BLaER1 treated with 17β-estradiol and CSF1 and Interleukin-3, amounts not matched to agents 10 nM and 100 nM (cell line): ENCODE measurements at regions not wholly inside any gene's neighbourhood (a gene's known extent, or its start where the extent isn't known, plus 50 kb on each side); places are given as distances from the start of the nearest gene placed in this dataset.

Experiments used
- H3K27ac ChIP-seq, 11 experiments: shearing (Covaris generic); formaldehyde crosslinking; 2 replicates each; pipeline ENCODE4 v1.8.1; 2022
- H3K27me3 ChIP-seq, 11 experiments: shearing (Covaris generic); formaldehyde crosslinking; 2 replicates each; pipeline ENCODE4 v1.8.1; 2022
- H3K36me3 ChIP-seq, 11 experiments: shearing (Covaris generic); formaldehyde crosslinking; 2 replicates each; pipeline ENCODE4 v1.8.1; 2022
- H3K4me1 ChIP-seq, 10 experiments: shearing (Covaris generic); formaldehyde crosslinking; 2 replicates each; pipeline ENCODE4 v1.8.1; 2022
- H3K4me2 ChIP-seq, 11 experiments: shearing (Covaris generic); formaldehyde crosslinking; 2 replicates each; pipeline ENCODE4 v1.8.1; 2022
- H3K4me3 ChIP-seq, 10 experiments: shearing (Covaris generic); formaldehyde crosslinking; 2 replicates each; pipeline ENCODE4 v1.8.1; 2022
- H3K9ac ChIP-seq, 11 experiments: shearing (Covaris generic); formaldehyde crosslinking; 2 replicates each; pipeline ENCODE4 v1.8.1; 2022
- H3K9me3 ChIP-seq, 11 experiments: shearing (Covaris generic); formaldehyde crosslinking; replicated peaks in 1 of 11; 2 replicates each; pipeline ENCODE4 v1.8.1; 2022
- H4K20me1 ChIP-seq, 11 experiments: shearing (Covaris generic); formaldehyde crosslinking; 2 replicates each; pipeline ENCODE4 v1.8.1; 2022
- Cebpa-rat ChIP-seq, 11 experiments: shearing (Covaris generic); IDR thresholded peaks; 2 replicates each; pipeline ENCODE4 v1.8.1; 2022

DNA sequence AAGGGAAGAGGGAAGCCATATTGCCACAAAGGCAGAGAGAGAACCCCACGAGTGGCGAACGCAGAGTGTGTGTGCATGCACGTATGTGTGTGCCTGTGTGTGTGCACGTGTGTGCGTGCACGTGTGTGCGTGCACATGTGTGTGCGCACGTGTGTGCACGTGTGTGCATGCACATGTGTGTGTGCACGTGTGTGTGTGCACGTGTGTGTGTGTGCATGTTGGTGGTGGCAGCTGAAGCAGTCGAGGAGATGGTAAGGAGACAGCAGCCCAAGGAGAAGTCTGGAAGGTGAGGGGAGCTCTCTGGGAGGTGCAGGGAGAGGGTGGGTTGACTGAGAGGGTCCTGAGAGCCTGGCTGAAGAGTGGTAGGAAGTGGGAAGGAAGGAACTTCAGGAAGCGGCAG lies 94.1 kb upstream of the NECTIN1 start:
- Histone ChIP-seq H3K4me3 (no peak overlapping the region), H3K4me1 (peaks cover 0 to 5% (median 0%) of the 10 kb centered on the region in 10 experiments; a peak in 5 of 20 replicates), H3K9ac (no peak overlapping the region), H3K9me3 (peaks cover 10 to 24% (median 15%) of the 10 kb centered on the region in 11 experiments; a peak in 21 of 22 replicates), H3K36me3 (no peaks in the 10 kb centered on the region), H4K20me1 (no peaks in the 10 kb centered on the region), H3K27me3 (no peaks in the 10 kb centered on the region), H3K4me2 (no peak overlapping the region), H3K27ac (no peak overlapping the region)
- TF ChIP-seq Cebpa-rat (IDR thresholded peaks at IDR 0.05) = no peak

DNA sequence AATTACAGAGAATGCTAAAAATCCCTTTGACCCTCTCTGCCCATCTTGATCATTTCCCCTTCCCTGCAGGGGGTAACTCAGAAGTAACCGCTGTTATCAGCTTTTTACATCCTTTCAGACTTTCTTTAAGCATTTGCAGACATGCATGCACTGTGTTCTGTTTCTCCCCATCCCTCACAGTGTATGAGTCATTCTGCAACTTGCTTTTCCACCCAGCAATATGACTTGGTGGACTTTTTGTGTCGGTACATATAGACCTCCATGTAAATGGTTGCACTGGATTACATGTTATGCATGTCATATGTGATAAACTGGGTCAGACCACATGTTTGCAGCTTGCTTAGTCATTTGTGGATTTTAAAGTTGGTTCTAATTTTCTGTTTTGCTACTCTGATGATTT lies 87.7 kb upstream of the NECTIN1 start:
- Histone ChIP-seq H3K4me1 (peaks cover 0 to 9% (median 0%) of the 10 kb centered on the region in 10 experiments; a peak in 5 of 20 replicates), H4K20me1 (no peaks in the 10 kb centered on the region), H3K27ac (no peak overlapping the region), H3K4me2 (no peak overlapping the region), H3K9ac (no peak overlapping the region), H3K9me3 (peaks cover 0 to 8% (median 0%) of the 10 kb centered on the region in 11 experiments; a peak in 6 of 22 replicates), H3K4me3 (no peak overlapping the region), H3K27me3 (no peaks in the 10 kb centered on the region), H3K36me3 (no peaks in the 10 kb centered on the region)
- TF ChIP-seq Cebpa-rat (IDR thresholded peaks at IDR 0.05) = no peak

DNA sequence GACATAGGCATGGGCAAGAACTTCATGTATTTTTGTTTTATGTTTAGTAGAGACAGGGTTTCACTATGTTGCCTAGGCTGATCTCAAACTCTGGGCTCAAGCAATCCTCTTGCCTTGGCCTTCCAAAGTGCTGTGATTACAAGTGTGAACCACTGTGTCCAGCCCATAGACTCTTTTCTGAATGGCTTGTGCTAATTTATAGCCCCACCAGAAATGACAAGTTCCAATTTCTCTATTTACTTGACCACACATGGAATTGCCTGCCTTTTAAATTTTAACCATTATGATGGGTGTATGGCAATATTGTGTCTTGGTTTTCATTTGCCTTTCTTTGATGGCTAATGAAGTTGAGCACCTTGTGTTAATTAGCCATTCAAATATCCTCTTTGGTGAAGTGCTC lies 85.8 kb upstream of the NECTIN1 start:
- no peak overlapping the region for H3K4me2 ChIP-seq
- peaks cover 0 to 14% (median 0%) of the 10 kb centered on the region in 10 experiments; a peak in 8 of 20 replicates for H3K4me1 ChIP-seq
- no peaks in the 10 kb centered on the region for H3K27me3 ChIP-seq

DNA sequence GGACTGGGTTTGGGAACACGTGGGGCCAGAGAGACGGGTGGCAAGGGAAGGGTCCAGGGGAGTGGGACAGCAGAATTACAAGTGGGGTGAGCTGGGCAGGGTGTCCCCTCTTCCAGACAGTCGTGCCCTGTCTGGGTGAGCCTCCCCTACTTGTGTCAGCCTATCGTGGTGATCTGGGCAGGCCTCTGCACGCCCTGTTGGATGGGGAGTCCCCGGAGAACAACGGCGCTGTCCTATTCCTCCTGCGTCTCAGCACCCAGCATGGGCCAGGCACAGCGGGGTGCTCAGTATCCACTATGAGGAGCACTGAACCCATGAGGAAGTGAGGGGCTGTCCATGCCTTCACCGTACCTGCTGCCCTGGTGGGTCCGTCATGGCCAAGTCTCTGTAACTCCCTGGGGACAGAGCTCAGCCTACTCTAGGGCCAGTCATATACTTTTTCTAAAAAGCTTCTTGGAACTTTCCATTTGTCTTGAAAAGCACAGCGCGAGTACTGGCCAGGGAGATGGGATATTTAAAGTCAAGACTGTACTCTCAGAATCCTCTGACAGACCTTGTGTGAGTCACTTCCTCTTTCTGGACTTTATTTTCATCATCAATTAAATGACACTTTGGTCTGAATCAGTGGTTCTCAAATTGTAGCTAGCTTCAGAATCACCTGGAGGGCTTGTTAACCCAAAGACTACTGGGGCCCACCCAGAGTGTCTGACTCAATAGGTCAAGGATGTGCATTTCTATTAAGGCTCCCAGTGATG lies 81.7 kb upstream of the NECTIN1 start:
- H4K20me1 ChIP-seq = no peaks in the 10 kb centered on the region; a peak in 1 of 22 replicates
- no peak overlapping the region for H3K4me3 ChIP-seq
- no peaks in the 10 kb centered on the region for H3K27me3 ChIP-seq
- H3K9ac ChIP-seq = no peak overlapping the region
- TF ChIP-seq Cebpa-rat (IDR thresholded peaks at IDR 0.05) = no peak
- H3K9me3 ChIP-seq = peaks cover 0 to 8% (median 0%) of the 10 kb centered on the region in 11 experiments; a peak in 6 of 22 replicates
- H3K36me3 ChIP-seq = no peaks in the 10 kb centered on the region
- no peak overlapping the region for H3K27ac ChIP-seq
- peak overlapping the region in 3 of 11 experiments; percentile 8 to 34 (median 19); a peak in 3 of 22 replicates for H3K4me2 ChIP-seq
- H3K4me1 ChIP-seq = peaks cover 0 to 6% (median 0%) of the 10 kb centered on the region in 10 experiments; a peak in 6 of 20 replicates

More for the DNA sequence above, 85.8 kb upstream of the NECTIN1 start:
- TF ChIP-seq Cebpa-rat (IDR thresholded peaks at IDR 0.05) = no peak
- peaks cover 0 to 8% (median 0%) of the 10 kb centered on the region in 11 experiments; a peak in 6 of 22 replicates for H3K9me3 ChIP-seq
- no peak overlapping the region for H3K9ac ChIP-seq
- H3K36me3 ChIP-seq = no peaks in the 10 kb centered on the region
- no peak overlapping the region for H3K27ac ChIP-seq
- H4K20me1 ChIP-seq = no peaks in the 10 kb centered on the region
- H3K4me3 ChIP-seq = no peak overlapping the region

DNA sequence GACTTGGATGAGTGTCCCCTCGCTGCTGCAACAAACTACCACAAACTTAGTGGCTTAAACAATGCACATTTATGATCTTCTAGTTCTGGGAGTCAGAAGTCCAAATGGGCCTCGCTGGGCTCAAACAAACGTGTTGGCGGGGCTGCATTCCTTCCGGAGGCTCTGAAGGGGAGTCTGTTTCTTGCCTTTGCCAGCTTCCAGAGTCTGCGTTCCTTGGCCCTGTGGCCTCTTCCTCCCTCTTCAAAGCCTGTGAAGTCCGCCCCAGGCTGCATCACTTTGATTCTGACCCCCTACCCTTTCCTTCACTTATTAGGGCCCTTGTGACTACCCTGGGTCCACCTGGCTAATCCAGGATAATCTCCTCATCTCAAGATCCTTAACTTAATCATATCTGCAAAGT lies 80.3 kb upstream of the NECTIN1 start:
- H3K9ac ChIP-seq = no peak overlapping the region
- H4K20me1 ChIP-seq = peaks cover 0 to 6% (median 0%) of the 10 kb centered on the region in 11 experiments; a peak in 2 of 22 replicates
- H3K36me3 ChIP-seq = no peaks in the 10 kb centered on the region
- H3K4me3 ChIP-seq = no peak overlapping the region
- H3K27me3 ChIP-seq = no peaks in the 10 kb centered on the region
- H3K4me1 ChIP-seq = peaks cover 0 to 6% (median 0%) of the 10 kb centered on the region in 10 experiments; a peak in 6 of 20 replicates
- H3K9me3 ChIP-seq = peaks cover 0 to 8% (median 0%) of the 10 kb centered on the region in 11 experiments; a peak in 6 of 22 replicates
- H3K27ac ChIP-seq = no peak overlapping the region
- no peak for TF ChIP-seq Cebpa-rat (IDR thresholded peaks at IDR 0.05)
- H3K4me2 ChIP-seq = no peak overlapping the region

DNA sequence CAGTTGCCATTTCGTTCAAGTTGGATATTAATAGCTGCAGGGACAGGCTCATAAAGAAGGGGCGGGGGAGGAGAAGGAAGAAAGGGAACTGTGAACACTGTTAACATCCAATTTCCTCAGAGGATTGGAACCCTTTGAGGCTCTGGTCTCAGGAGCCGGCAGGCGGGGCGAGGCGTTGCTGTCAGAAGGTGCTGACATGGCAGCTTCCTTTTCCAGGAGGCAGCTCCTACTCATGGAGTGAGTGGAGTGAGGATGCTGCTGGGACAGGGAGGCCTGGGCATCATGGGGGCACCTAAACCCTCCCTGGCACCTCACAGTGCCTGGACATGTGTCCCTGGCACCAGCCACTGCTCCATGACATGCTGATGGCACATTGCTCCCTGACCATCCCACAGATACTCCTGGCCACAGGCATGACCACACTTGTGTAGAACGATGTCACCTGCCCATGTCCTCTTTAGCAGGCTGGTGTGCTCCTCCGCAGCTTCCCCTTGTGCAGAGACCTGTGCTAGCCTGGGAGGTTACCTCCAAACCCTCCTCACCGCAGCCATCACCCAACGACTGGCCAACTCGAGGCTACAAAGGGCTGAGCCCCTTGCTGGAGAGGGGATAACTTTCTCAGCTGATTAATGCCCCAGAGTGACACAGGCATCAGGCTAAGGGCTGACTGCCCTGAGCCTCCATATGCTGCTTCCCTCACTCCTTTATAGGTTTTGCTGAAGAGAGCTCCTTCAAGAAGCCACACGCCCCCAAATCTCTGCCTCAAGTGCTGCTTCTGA lies 79.6 kb upstream of the NECTIN1 start:
- Histone ChIP-seq H3K4me3 (no peak overlapping the region), H3K27me3 (no peaks in the 10 kb centered on the region), H4K20me1 (peaks cover 0 to 6% (median 0%) of the 10 kb centered on the region in 11 experiments; a peak in 2 of 22 replicates), H3K36me3 (no peaks in the 10 kb centered on the region), H3K4me2 (no peak overlapping the region), H3K27ac (no peak overlapping the region), H3K9ac (no peak overlapping the region), H3K9me3 (peaks cover 0 to 1% (median 0%) of the 10 kb centered on the region in 11 experiments; a peak in 2 of 22 replicates), H3K4me1 (peaks cover 0 to 6% (median 0%) of the 10 kb centered on the region in 10 experiments; a peak in 6 of 20 replicates)
- no peak for TF ChIP-seq Cebpa-rat (IDR thresholded peaks at IDR 0.05)

DNA sequence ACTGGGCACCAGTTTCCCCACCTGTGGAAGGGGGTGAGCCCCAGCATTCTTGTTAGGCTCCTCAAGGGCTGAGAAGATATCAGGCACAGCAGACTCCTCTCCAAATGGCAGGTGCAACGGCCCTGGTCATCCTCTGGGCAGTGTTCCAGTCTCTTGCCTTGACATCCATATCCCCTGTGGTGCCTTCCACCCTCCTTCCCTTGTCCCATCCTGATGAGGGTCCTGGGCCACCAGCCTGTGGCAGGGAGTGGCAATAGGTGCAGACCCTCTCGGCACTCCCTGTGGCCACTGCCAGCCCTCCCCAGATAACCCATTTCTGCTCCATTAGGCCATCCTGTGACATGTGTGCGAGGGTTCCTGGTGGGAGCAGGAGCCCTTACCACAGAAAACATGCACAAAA lies 78.8 kb upstream of the NECTIN1 start:
- Histone ChIP-seq H4K20me1 (peaks cover 0 to 6% (median 0%) of the 10 kb centered on the region in 11 experiments; a peak in 2 of 22 replicates), H3K9ac (no peak overlapping the region), H3K27me3 (no peaks in the 10 kb centered on the region), H3K36me3 (no peaks in the 10 kb centered on the region), H3K4me3 (no peak overlapping the region), H3K4me1 (peaks cover 0 to 6% (median 0%) of the 10 kb centered on the region in 10 experiments; a peak in 6 of 20 replicates), H3K27ac (no peak overlapping the region), H3K4me2 (no peak overlapping the region), H3K9me3 (no peaks in the 10 kb centered on the region)
- TF ChIP-seq Cebpa-rat (IDR thresholded peaks at IDR 0.05) = no peak

DNA sequence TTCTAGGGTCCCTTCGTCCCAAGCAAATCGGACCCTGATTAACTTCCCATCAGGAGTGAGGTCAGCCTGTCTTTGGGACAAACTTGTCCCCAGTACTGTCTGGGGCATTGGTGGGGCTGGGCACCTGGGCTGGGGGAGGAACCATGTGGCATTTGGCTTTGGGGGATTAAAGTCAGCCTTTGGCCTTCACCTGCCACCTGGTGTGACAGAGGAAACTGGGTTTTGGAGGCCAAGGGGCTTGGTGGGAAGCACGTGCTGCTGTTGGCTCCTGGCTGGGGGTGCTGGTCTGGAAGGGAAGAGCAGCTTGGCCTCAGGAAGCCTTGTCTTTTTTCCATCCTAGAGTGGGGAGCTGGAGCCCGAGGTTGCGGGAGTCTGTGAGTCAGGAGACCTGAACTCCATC lies 78.4 kb upstream of the NECTIN1 start:
- Histone ChIP-seq H3K9me3 (no peaks in the 10 kb centered on the region), H3K27ac (no peak overlapping the region), H3K4me2 (no peak overlapping the region), H3K4me1 (peaks cover 0 to 6% (median 0%) of the 10 kb centered on the region in 10 experiments; a peak in 6 of 20 replicates), H4K20me1 (peaks cover 0 to 6% (median 0%) of the 10 kb centered on the region in 11 experiments; a peak in 2 of 22 replicates), H3K27me3 (no peaks in the 10 kb centered on the region), H3K36me3 (no peaks in the 10 kb centered on the region), H3K4me3 (no peak overlapping the region), H3K9ac (no peak overlapping the region)
- no peak for TF ChIP-seq Cebpa-rat (IDR thresholded peaks at IDR 0.05)
